OCI-LY7 (cell line): ENCODE measurements at regions not wholly inside any gene's neighbourhood (a gene's known extent, or its start where the extent isn't known, plus 50 kb on each side); places are given as distances from the start of the nearest gene placed in this dataset.

Experiments used
- EZH2phosphoT487 ChIP-seq: fragments of 200-600 bp; sonication (generic); IDR thresholded peaks from 2 replicates; pipeline ENCODE4 v1.6.1; 2018; ENCODE audit warnings: low read depth, borderline replicate concordance, mild to moderate bottlenecking, mixed run types, antibody characterized with exemption, low read length, moderate library complexity, mixed read lengths
- TF ChIP-seq, protein P1 (sequence below): fragments of 200-600 bp; sonication (generic); conservative IDR thresholded peaks from 2 replicates; pipeline ENCODE4 v1.5.1; 2014; ENCODE audit warnings: mild to moderate bottlenecking, antibody characterized with exemption, low read length, moderate library complexity, mixed read lengths

GRCh38 chr5:61999371-61999770, 306.6 kb upstream of the KIF2A start:
- TF ChIP-seq, protein P1, sequence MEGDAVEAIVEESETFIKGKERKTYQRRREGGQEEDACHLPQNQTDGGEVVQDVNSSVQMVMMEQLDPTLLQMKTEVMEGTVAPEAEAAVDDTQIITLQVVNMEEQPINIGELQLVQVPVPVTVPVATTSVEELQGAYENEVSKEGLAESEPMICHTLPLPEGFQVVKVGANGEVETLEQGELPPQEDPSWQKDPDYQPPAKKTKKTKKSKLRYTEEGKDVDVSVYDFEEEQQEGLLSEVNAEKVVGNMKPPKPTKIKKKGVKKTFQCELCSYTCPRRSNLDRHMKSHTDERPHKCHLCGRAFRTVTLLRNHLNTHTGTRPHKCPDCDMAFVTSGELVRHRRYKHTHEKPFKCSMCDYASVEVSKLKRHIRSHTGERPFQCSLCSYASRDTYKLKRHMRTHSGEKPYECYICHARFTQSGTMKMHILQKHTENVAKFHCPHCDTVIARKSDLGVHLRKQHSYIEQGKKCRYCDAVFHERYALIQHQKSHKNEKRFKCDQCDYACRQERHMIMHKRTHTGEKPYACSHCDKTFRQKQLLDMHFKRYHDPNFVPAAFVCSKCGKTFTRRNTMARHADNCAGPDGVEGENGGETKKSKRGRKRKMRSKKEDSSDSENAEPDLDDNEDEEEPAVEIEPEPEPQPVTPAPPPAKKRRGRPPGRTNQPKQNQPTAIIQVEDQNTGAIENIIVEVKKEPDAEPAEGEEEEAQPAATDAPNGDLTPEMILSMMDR, result no peak
- TF ChIP-seq EZH2phosphoT487, result no peak
